H9 (cell line): ENCODE measurements at regions not wholly inside any gene's neighbourhood (a gene's known extent, or its start where the extent isn't known, plus 50 kb on each side); places are given as distances from the start of the nearest gene placed in this dataset.

Source experiments
- DNase-seq: peaks from one replicate; pipeline ENCODE4 v3.0.0-alpha.2; 2017
- H2AFZ ChIP-seq: one replicate; pipeline ENCODE4 v1.6.1; 2013; ENCODE audit warnings: mild to moderate bottlenecking, low read length, control low read depth, moderate library complexity
- H2AK5ac ChIP-seq: 2 replicates; pipeline ENCODE4 v1.6.1; 2013; ENCODE audit warnings: low read length, control low read depth, mixed read lengths; ENCODE audit not compliant: insufficient read length
- H2BK120ac ChIP-seq: one replicate; pipeline ENCODE4 v1.6.1; 2013; ENCODE audit warnings: low read depth, mild to moderate bottlenecking, low read length, control low read depth, inconsistent platforms; ENCODE audit not compliant: poor library complexity, severe bottlenecking
- H2BK12ac ChIP-seq: 2 replicates; pipeline ENCODE4 v1.6.1; 2013; ENCODE audit warnings: low read length, control low read depth, mixed read lengths, low read depth; ENCODE audit not compliant: insufficient read length
- H2BK15ac ChIP-seq: 2 replicates; pipeline ENCODE4 v1.6.1; 2013; ENCODE audit warnings: low read depth, low read length, control low read depth
- H2BK20ac ChIP-seq: one replicate; pipeline ENCODE4 v1.6.1; 2013; ENCODE audit warnings: low read depth, mild to moderate bottlenecking, low read length, control low read depth, inconsistent platforms; ENCODE audit not compliant: poor library complexity, severe bottlenecking
- H2BK5ac ChIP-seq: 2 replicates; pipeline ENCODE4 v1.6.1; 2013; ENCODE audit warnings: low read length, control low read depth, mixed read lengths; ENCODE audit not compliant: insufficient read length
- H3K14ac ChIP-seq: 2 replicates; pipeline ENCODE4 v1.6.1; 2013; ENCODE audit warnings: low read length, control low read depth; ENCODE audit not compliant: insufficient read depth
- H3K18ac ChIP-seq: 2 replicates; pipeline ENCODE4 v1.6.1; 2013; ENCODE audit warnings: low read depth, mild to moderate bottlenecking, mixed read lengths, low read length, control low read depth; ENCODE audit not compliant: insufficient read length
- H3K23ac ChIP-seq: 2 replicates; pipeline ENCODE4 v1.6.1; 2013; ENCODE audit warnings: low read length, control low read depth, mixed read lengths, low read depth; ENCODE audit not compliant: insufficient read length
- H3K23me2 ChIP-seq: 2 replicates; pipeline ENCODE4 v1.6.1; 2013; ENCODE audit warnings: low read depth, mild to moderate bottlenecking, mixed read lengths, low read length, control low read depth; ENCODE audit not compliant: insufficient read length, poor library complexity, severe bottlenecking
- H3K27ac ChIP-seq: 2 replicates; pipeline ENCODE4 v1.5.1; 2013; ENCODE audit warnings: low read length, control low read depth, mixed read lengths, low read depth; ENCODE audit not compliant: insufficient read length
- H3K27me3 ChIP-seq: 2 replicates; pipeline ENCODE4 v1.6.1; 2013; ENCODE audit warnings: low read length, control low read depth, inconsistent platforms; ENCODE audit not compliant: insufficient read depth
- H3K4ac ChIP-seq: 2 replicates; pipeline ENCODE4 v1.6.1; 2013; ENCODE audit warnings: low read depth, mild to moderate bottlenecking, control low read depth, inconsistent platforms, low read length, moderate library complexity
- H3K4me1 ChIP-seq: 2 replicates; pipeline ENCODE4 v1.6.1; 2013; ENCODE audit warnings: low read length, control low read depth, inconsistent platforms; ENCODE audit not compliant: insufficient read depth
- H3K4me2 ChIP-seq: 2 replicates; pipeline ENCODE4 v1.6.1; 2013; ENCODE audit warnings: low read length, control low read depth, mixed read lengths; ENCODE audit not compliant: insufficient read length, insufficient read depth
- H3K56ac ChIP-seq: 2 replicates; pipeline ENCODE4 v1.6.1; 2013; ENCODE audit warnings: low read depth, mild to moderate bottlenecking, mixed read lengths, low read length, control low read depth; ENCODE audit not compliant: insufficient read length
- H3K79me1 ChIP-seq: 2 replicates; pipeline ENCODE4 v1.6.1; 2013; ENCODE audit warnings: low read depth, mild to moderate bottlenecking, moderate library complexity, low read length, control low read depth, inconsistent platforms; ENCODE audit not compliant: insufficient read depth, poor library complexity, severe bottlenecking
- H3K79me2 ChIP-seq: 2 replicates; pipeline ENCODE4 v1.6.1; 2013; ENCODE audit warnings: low read length, control low read depth, inconsistent platforms; ENCODE audit not compliant: insufficient read depth
- H3K9ac ChIP-seq: 2 replicates; pipeline ENCODE4 v1.6.1; 2013; ENCODE audit warnings: low read length, control low read depth, mixed read lengths; ENCODE audit not compliant: insufficient read length; ENCODE audit errors: extremely low read depth
- H3K9me3 ChIP-seq: one replicate; pipeline ENCODE4 v1.6.1; 2013; ENCODE audit warnings: low read depth, low read length, inconsistent platforms; ENCODE audit not compliant: control insufficient read depth
- H3T11ph ChIP-seq: one replicate; pipeline ENCODE4 v1.6.1; 2013; ENCODE audit warnings: mild to moderate bottlenecking, low read length, control low read depth, inconsistent platforms
- H4K20me1 ChIP-seq: one replicate; pipeline ENCODE4 v1.6.1; 2013; ENCODE audit not compliant: control insufficient read depth, insufficient read length, insufficient read depth
- H4K5ac ChIP-seq: 2 replicates; pipeline ENCODE4 v1.6.1; 2013; ENCODE audit warnings: low read depth, mild to moderate bottlenecking, mixed read lengths, low read length, control low read depth; ENCODE audit not compliant: insufficient read length
- H4K8ac ChIP-seq: replicated peaks from 2 replicates; pipeline ENCODE4 v1.6.1; 2013; ENCODE audit warnings: low read length, control low read depth, mixed read lengths, low read depth; ENCODE audit not compliant: insufficient read length
- H4K91ac ChIP-seq: 2 replicates; pipeline ENCODE4 v1.6.1; 2013; ENCODE audit warnings: low read depth, mild to moderate bottlenecking, moderate library complexity, mixed read lengths, low read length, control low read depth; ENCODE audit not compliant: insufficient read length
- H3K27ac Mint-ChIP-seq, 3 experiments: 2 replicates in 2 of 3; 3 replicates in 1 of 3; pipeline ENCODE4 v1.8.0; 2020 to 2021; ENCODE audit warnings: mixed read lengths in 3 of 3, mild to moderate bottlenecking in 1 of 3, moderate library complexity in 1 of 3
- H3K27me3 Mint-ChIP-seq: 2 replicates; pipeline ENCODE4 v1.8.0; 2021; ENCODE audit warnings: low read depth, mild to moderate bottlenecking, moderate library complexity, mixed read lengths
- H3K36me3 Mint-ChIP-seq, 3 experiments: 2 replicates in 2 of 3; 3 replicates in 1 of 3; pipeline ENCODE4 v1.8.0; 2020 to 2021; ENCODE audit warnings: low read depth in 3 of 3, mixed read lengths in 3 of 3; ENCODE audit not compliant: insufficient read depth in 1 of 3
- H3K4me1 Mint-ChIP-seq, 2 experiments: 2 replicates each; pipeline ENCODE4 v1.8.0; 2020; ENCODE audit warnings: mixed read lengths in 2 of 2
- H3K4me3 Mint-ChIP-seq, 2 experiments: 2 replicates in 1 of 2; 3 replicates in 1 of 2; pipeline ENCODE4 v1.8.0; 2020 to 2021; ENCODE audit warnings: mild to moderate bottlenecking in 2 of 2, mixed read lengths in 2 of 2, moderate library complexity in 1 of 2
- H3K9me3 Mint-ChIP-seq, 2 experiments: 2 replicates in 1 of 2; 3 replicates in 1 of 2; pipeline ENCODE4 v1.8.0; 2020; ENCODE audit warnings: mild to moderate bottlenecking in 2 of 2, mixed read lengths in 2 of 2, moderate library complexity in 1 of 2
- CTCF ChIP-seq: fragments of 200-600 bp; sonication (generic); conservative IDR thresholded peaks from 3 replicates; pipeline ENCODE4 v1.8.0; 2021; ENCODE audit warnings: antibody characterized with exemption, mild to moderate bottlenecking
- WGBS: extraction: QIAGEN DNeasy Blood & Tissue Kit; methylation state at CpG from one replicate; pipeline ENCODE4 v1.1.7; 2013; ENCODE audit warnings: missing lambda C conversion rate, low lambda C conversion rate, mixed read lengths; ENCODE audit not compliant: insufficient read length; ENCODE audit errors: extremely low coverage; 5-methylcytosine and 5-hydroxymethylcytosine counted together

- H3K27ac ChIP-seq: no peak overlapping the region
- H4K8ac ChIP-seq: no peak overlapping the region
- no peak overlapping the region for H3K14ac ChIP-seq
- Mint-ChIP-seq H3K27me3 (no peaks in the 10 kb centered on the region), H3K4me3 (no peak overlapping the region), H3K4me1 (peaks cover 15 to 16% of the 10 kb centered on the region in 2 experiments), H3K9me3 (peaks cover 2 to 6% of the 10 kb centered on the region in 2 experiments; a peak in 3 of 5 replicates), H3K27ac (no peak overlapping the region), H3K36me3 (peaks cover 7 to 17% (median 13%) of the 10 kb centered on the region in 3 experiments)
- no peak overlapping the region for H3K4me2 ChIP-seq
- no peak overlapping the region for H3K4ac ChIP-seq
- no peaks in the 10 kb centered on the region for H3K79me2 ChIP-seq
- no peaks in the 10 kb centered on the region for H3K23me2 ChIP-seq
- H3K27me3 ChIP-seq: no peaks in the 10 kb centered on the region
- no peak overlapping the region for H2BK5ac ChIP-seq
- no peaks in the 10 kb centered on the region for H4K20me1 ChIP-seq
- no peak overlapping the region for H2BK15ac ChIP-seq
- H4K91ac ChIP-seq: no peak overlapping the region
- H4K5ac ChIP-seq: no peak overlapping the region
- H3K79me1 ChIP-seq: no peaks in the 10 kb centered on the region
- no peak overlapping the region for H2AFZ ChIP-seq
- no peak overlapping the region for H3K56ac ChIP-seq
- peaks cover 7% of the 10 kb centered on the region; the same call in 1 of the 2 replicates for H3K4me1 ChIP-seq
- H2BK20ac ChIP-seq: no peak overlapping the region
- no peak for TF ChIP-seq CTCF
- H2BK12ac ChIP-seq: no peak overlapping the region
- no peak overlapping the region for H3K18ac ChIP-seq
- no CpG with 5 or more reads among the region's 2 CpGs for WGBS
- no peaks in the 10 kb centered on the region for H3K9me3 ChIP-seq
- no peak overlapping the region for H3K23ac ChIP-seq
- H2BK120ac ChIP-seq: no peak overlapping the region
- H3K9ac ChIP-seq: no peak overlapping the region
- no peak overlapping the region for H3T11ph ChIP-seq
- DNase-seq: no peak
- H2AK5ac ChIP-seq: no peak overlapping the region
These were observed 131.6 kb upstream of the KIF26B start for GRCh38 chr1:245023222-245023621.
